ENCODE measurements at regions not wholly inside any gene's neighbourhood (a gene's known extent, or its start where the extent isn't known, plus 50 kb on each side); places are given as distances from the start of the nearest gene placed in this dataset.

- peak; percentile 88 for DNase-seq (ENCODE audit: low read depth)
Measured at GRCh38 chr1:68331117-68331865, 99.0 kb upstream of the WLS start.

- no peak for DNase-seq (ENCODE audit: low read depth)
Measured at GRCh38 chr1:68330391-68330790, 98.1 kb upstream of the WLS start.

- peak; percentile 50 for DNase-seq (ENCODE audit: low read depth)
Measured at GRCh38 chr1:68329096-68329835, 96.9 kb upstream of the WLS start.

GRCh38 chr1:68328490-68328889 lies 96.2 kb upstream of the WLS start:
- peak; percentile 61 for DNase-seq (ENCODE audit: low read depth)

GRCh38 chr1:68327414-68327813 lies 95.1 kb upstream of the WLS start:
- DNase-seq (ENCODE audit: low read depth): peak; percentile 83

GRCh38 chr1:68326481-68326880 lies 94.2 kb upstream of the WLS start:
- no peak for DNase-seq (ENCODE audit: low read depth)

- no peak for DNase-seq (ENCODE audit: low read depth)
Measured at GRCh38 chr1:68324316-68324715, 92.0 kb upstream of the WLS start.

GRCh38 chr1:68322837-68323687 lies 90.7 kb upstream of the WLS start:
- DNase-seq (ENCODE audit: low read depth): peak; percentile 92

GRCh38 chr1:68322096-68322495 lies 89.8 kb upstream of the WLS start:
- DNase-seq (ENCODE audit: low read depth): no peak

GRCh38 chr1:68321084-68321685 lies 88.9 kb upstream of the WLS start:
- peak; percentile 71 for DNase-seq (ENCODE audit: low read depth)

- no peak for DNase-seq (ENCODE audit: low read depth)
Measured at GRCh38 chr1:68320349-68320748, 88.0 kb upstream of the WLS start.

- DNase-seq (ENCODE audit: low read depth): no peak
Measured at GRCh38 chr1:68319907-68320306, 87.6 kb upstream of the WLS start.

GRCh38 chr1:68317543-68317942 lies 85.2 kb upstream of the WLS start:
- no peak for DNase-seq (ENCODE audit: low read depth)

GRCh38 chr1:68314151-68314780 lies 81.9 kb upstream of the WLS start:
- no peak for DNase-seq (ENCODE audit: low read depth)

- no peak for DNase-seq (ENCODE audit: low read depth)
Measured at GRCh38 chr1:68313735-68314134, 81.4 kb upstream of the WLS start.

- DNase-seq (ENCODE audit: low read depth): no peak
Measured at GRCh38 chr1:68308034-68308433, 75.7 kb upstream of the WLS start.

GRCh38 chr1:68307378-68307787 lies 75.1 kb upstream of the WLS start:
- DNase-seq (ENCODE audit: low read depth): no peak

- DNase-seq (ENCODE audit: low read depth): peak; percentile 33
Measured at GRCh38 chr1:68301471-68302001, 69.2 kb upstream of the WLS start.

GRCh38 chr1:68294367-68295066 lies 62.2 kb upstream of the WLS start:
- DNase-seq (ENCODE audit: low read depth): no peak

- DNase-seq (ENCODE audit: low read depth): peak; percentile 92
Measured at GRCh38 chr1:68293609-68294366, 61.5 kb upstream of the WLS start.

Measured in amniotic epithelial cell (primary cell).